HG02571 (cell line): ENCODE measurements at regions not wholly inside any gene's neighbourhood (a gene's known extent, or its start where the extent isn't known, plus 50 kb on each side); places are given as distances from the start of the nearest gene placed in this dataset.
"Not testable (repeated sequence)": the region's sequence is repeated elsewhere in the genome, so short reads cannot be mapped to it uniquely, and the experiment has no call there.

Experiments
- ATAC-seq: cut with Tn5 transposase; IDR thresholded peaks from one replicate; pipeline ENCODE4 v1.9.1; 2021; ENCODE audit warnings: mild to moderate bottlenecking, moderate library complexity; ENCODE audit not compliant: unreplicated experiment

- ATAC-seq: no peak
Measured at GRCh38 chr3:117846238-117846637, 1136.7 kb downstream of the TUSC7 start.

DNA sequence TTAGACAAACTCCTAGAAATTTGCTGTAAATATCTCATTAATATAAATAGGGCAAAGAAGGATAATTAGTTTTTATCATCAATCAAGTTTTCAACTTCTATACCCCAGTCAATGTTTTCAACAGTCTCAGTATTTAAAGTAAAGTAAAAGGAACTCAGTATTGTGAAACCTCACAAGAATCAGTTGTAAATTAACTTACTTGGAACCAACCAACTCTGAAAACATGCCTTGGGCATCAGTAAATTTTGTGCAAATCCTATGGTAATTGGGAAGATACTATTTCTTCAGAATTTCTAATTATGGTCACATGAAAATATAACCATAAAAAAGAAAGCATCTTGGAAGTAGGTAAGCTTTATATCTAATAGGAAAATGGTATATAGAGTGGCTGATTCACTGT, 1139.0 kb downstream of the TUSC7 start:
- ATAC-seq: no peak

DNA sequence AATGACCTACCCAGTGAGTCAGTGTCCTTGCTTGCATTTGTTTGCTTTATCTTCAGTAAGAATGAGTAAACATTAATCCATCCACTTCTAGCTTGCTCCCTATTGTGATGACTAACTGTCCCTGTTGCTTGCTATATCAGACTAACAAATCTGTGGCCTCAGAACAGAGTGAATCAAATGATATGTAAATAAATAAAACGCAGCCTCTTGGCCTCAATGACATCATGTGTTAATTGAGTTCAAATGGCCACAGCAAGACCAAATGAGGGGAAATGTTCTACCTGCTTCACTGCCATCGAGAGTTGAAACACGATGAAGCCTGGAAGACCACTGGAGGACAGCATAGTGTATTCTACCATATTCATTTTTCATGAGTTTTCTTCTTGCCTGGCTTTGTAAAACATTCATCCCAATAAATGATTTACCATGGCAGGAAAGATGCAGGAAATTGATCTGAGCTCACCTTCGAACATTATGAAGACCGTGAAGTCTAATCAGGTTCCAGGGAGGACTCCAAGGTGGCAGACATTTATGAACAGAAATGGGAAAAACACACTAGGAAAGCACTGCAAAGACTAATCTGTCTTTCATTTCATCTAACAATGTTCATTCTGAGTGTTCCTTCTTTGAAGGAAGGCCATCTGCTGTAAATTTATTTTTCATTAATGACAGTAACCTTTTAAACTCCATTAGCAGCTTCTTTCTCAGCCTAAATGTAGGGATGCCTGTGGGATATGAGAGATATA, 1144.5 kb downstream of the TUSC7 start:
- no peak for ATAC-seq

GRCh38 chr3:117856354-117856753, 1146.8 kb downstream of the TUSC7 start:
- no peak for ATAC-seq

GRCh38 chr3:117863146-117863545, 1153.6 kb downstream of the TUSC7 start:
- no peak for ATAC-seq

DNA sequence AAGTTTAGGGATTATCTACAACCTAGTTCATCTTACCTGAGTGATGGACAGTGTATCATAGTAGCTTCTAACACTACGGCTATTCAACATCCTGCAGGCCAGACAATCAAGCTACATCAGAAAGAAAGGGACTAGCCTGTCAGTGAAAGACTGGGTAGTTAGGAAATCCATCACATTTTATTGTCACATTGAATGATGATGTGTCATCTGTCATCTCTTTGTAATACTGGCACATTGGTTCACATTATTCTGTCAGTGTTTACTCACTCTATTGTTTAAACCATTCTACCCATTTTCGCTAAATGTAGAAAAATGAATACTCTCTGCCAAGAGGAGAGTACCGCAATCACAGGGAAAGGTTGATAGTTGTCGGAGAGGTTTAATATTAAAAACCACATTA, 1155.8 kb downstream of the TUSC7 start:
- ATAC-seq: no peak

DNA sequence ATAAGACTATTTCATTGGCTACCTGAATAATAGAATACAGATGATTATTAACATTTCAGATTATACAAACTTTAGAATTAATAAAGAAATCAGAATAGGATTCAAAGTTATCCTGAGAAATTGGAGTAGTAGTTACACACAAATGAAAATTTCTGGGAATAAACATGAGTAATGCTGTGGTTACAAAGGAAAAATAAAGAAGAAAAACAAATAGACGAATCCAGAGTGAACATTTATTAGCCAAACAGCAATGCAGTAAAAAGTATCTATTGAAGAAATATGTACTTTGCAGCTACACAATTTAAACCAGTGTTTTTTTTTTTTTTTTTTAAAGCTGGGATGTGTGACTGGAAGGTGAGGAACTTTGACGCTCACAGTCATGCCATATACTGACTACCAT, 1159.2 kb downstream of the TUSC7 start:
- ATAC-seq: no peak

- ATAC-seq: no peak
Measured at GRCh38 chr3:117871934-117872333, 1162.4 kb downstream of the TUSC7 start.

GRCh38 chr3:117872594-117873248, 1161.9 kb downstream of the IGSF11 start:
- not testable (repeated sequence) for ATAC-seq

DNA sequence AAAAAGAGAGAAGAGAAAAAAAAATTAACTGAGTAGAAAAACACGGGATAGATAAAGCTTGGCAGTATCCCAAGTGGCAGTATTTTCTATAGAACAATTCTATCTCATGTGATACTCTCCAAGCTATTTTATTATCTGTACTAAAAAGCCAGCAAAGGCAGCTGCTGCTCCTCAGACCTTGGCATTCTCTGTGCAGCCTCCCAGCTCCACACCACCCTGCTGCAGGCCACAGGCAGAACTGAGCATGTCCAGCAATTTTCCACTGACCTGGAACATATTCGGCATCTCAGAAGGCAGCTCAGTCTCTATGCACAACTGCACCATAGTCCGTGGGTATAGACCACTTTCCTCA, 1161.4 kb downstream of the IGSF11 start:
- ATAC-seq: no peak

- ATAC-seq: no peak
Measured at GRCh38 chr3:117874028-117874690, 1160.5 kb downstream of the IGSF11 start.

- ATAC-seq: no peak
Measured at GRCh38 chr3:117874904-117875874, 1159.5 kb downstream of the IGSF11 start.

DNA sequence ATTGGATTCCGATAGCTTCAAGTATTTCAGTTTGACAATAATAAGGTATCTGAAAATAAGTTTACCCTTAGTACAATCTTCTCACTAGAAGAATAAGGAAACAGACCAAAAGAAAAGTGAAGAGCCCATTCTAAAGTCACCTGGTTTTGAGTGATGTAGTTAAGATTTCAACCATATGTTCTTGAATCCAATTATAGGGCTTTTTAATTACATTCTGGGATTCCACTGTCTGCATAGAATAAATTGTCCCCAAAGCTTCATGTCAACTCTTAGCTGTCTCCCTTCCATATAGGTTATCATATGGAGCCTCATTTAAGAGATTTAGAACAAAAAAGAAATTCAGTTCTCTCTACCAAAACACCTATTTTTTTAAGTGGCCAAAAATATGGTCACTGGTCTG, 1158.8 kb downstream of the IGSF11 start:
- ATAC-seq: no peak

DNA sequence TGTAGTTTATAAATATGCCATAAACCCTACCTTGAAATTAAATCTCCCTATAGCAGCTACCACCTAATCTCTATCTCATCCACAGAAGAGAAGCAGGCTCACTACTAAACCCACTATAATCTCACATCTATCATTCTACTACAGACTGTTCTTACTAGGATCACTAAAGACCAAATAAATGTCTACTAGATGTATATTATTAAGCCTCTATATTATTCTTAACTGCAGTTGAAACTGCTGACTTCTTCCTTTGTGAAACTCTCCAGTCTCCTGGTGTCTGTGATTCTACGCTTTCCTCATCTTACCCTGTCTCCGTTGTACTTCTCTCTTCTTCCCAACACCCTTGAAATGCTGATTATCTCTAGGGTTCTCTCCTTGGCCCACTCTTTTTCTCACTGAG, 1154.0 kb downstream of the IGSF11 start:
- ATAC-seq: no peak

DNA sequence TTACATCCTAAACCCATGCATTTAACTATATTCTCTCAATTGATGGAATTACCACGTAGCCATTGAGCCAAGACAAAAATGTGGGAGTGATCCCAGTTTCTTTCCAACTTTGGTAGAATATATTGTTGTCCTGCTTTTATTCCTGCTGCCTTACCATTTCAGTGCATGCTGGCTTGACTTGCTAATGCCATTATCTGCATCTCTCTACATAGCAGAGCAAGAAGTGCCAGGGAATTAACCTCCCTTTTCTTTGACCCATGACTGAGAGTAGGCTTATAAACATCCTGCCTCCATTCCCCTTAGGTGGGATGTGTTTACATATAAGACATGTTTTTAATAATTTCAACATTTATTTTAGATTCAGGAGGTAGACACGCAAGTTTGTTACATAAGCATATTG, 1153.4 kb downstream of the IGSF11 start:
- ATAC-seq: no peak

DNA sequence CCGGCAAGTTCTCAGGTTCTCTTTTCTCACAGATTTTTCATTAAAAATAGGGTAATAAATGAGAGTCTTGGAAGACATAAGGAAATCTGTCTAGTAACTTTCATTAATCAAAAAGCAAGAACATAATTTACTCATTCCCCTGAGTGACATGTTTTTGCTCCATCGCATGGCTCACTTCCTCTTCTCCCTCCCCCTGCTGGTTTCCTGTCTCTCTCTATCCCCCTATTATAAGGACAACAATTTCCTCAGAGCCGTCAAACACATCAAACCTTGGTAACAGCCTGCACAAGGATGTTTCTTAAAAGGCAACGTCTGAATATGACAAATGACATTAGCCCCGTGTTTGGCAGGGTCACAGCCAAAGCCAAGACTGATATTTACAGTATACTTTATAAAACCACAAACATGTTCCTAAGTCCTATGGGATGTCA, 1149.6 kb downstream of the IGSF11 start:
- no peak for ATAC-seq

DNA sequence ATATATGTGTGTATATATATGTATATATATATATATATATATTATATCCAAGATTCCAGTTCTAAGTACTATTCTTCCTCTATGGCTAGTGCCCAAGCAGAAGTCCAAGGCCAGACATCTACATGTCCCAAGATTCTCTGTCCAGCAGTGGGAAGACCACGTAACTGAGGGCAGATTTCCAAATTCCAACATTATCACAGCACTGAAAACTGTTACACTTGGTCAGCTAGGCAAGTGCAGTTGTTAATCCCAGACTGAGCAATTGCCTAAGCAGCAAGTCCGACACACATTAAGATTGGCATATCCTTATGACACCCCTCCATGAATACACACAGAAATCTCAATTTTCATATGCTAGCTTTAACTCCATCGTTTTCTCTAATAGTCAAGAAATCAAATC, 1148.5 kb downstream of the IGSF11 start:
- no peak for ATAC-seq

- no peak for ATAC-seq
Measured at GRCh38 chr3:117887031-117887430, 1147.6 kb downstream of the IGSF11 start.

- no peak for ATAC-seq
Measured at GRCh38 chr3:117887901-117888300, 1146.7 kb downstream of the IGSF11 start.

GRCh38 chr3:117892431-117892841, 1142.2 kb downstream of the IGSF11 start:
- no peak for ATAC-seq

DNA sequence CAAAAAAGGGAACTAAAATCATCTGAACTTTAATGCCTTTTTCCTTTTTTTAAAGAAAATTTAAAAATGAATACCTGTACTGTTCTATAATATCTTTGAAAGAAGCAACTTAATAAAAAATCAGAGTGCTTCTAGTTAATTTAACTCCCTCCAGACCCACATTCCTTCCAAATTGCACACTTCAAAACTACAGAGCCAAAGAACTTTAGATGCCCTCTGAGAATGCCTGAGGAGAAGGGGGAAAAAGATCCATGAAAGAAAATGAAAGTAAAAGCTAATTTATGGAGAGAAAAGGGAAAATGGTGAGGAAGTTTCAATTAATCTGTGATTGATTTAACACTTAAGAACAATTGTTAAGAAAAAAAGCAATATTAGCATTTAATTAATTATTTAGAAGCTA, 1141.6 kb downstream of the IGSF11 start:
- ATAC-seq: no peak
